ENCODE measurements at regions not wholly inside any gene's neighbourhood (a gene's known extent, or its start where the extent isn't known, plus 50 kb on each side); places are given as distances from the start of the nearest gene placed in this dataset.

GRCh38 chrX:116292183-116292582 lies 121.6 kb downstream of the AGTR2 start:
- Mint-ChIP-seq H3K4me1 (no peaks in the 10 kb centered on the region), H3K4me3 (no peak overlapping the region), H3K36me3 (no peaks in the 10 kb centered on the region), H3K27ac (no peak overlapping the region), H3K27me3 (ENCODE audit: insufficient read depth, low read depth) (no peaks in the 10 kb centered on the region), H3K9me3 (no peaks in the 10 kb centered on the region)
- no peaks in the 10 kb centered on the region for H3F3A ChIP-seq (ENCODE audit: low read depth)
- no peaks in the 10 kb centered on the region for H3K36me3 ChIP-seq
- H3K79me2 ChIP-seq (ENCODE audit: low read depth): no peaks in the 10 kb centered on the region
- TF ChIP-seq CTCF (IDR thresholded peaks at IDR 0.05) (no peak), EZH2 (IDR thresholded peaks at IDR 0.05) (no peak), EZH2phosphoT487 (IDR thresholded peaks at IDR 0.05) (no peak)
- no peak overlapping the region for H3K4me3 ChIP-seq
- H3K4me2 ChIP-seq: no peak overlapping the region
- H3K9ac ChIP-seq: no peak overlapping the region
- no peaks in the 10 kb centered on the region for H4K20me1 ChIP-seq (ENCODE audit: low read depth)
- no peaks in the 10 kb centered on the region for H3K27me3 ChIP-seq
- no peak overlapping the region for H3K27ac ChIP-seq
- no peak for DNase-seq (ENCODE audit: low spot score)
- H3K4me1 ChIP-seq: no peaks in the 10 kb centered on the region
- no peaks in the 10 kb centered on the region for H3K9me3 ChIP-seq (ENCODE audit: low read depth)
- no peak overlapping the region for H2AFZ ChIP-seq (replicated peaks)

- Histone ChIP-seq H3K4me3 (no peak overlapping the region), H2AFZ (replicated peaks) (no peak overlapping the region), H3K79me2 (ENCODE audit: low read depth) (no peaks in the 10 kb centered on the region), H4K20me1 (ENCODE audit: low read depth) (no peaks in the 10 kb centered on the region), H3K4me2 (no peak overlapping the region), H3K4me1 (no peaks in the 10 kb centered on the region), H3K27ac (no peak overlapping the region), H3K27me3 (no peaks in the 10 kb centered on the region), H3K9me3 (ENCODE audit: low read depth) (no peaks in the 10 kb centered on the region), H3F3A (ENCODE audit: low read depth) (no peaks in the 10 kb centered on the region), H3K36me3 (no peaks in the 10 kb centered on the region), H3K9ac (no peak overlapping the region)
- Mint-ChIP-seq H3K27ac (no peak overlapping the region), H3K9me3 (no peaks in the 10 kb centered on the region), H3K4me3 (no peak overlapping the region), H3K27me3 (ENCODE audit: insufficient read depth, low read depth) (no peaks in the 10 kb centered on the region), H3K4me1 (peaks cover 3% of the 10 kb centered on the region), H3K36me3 (no peaks in the 10 kb centered on the region)
- TF ChIP-seq EZH2phosphoT487 (IDR thresholded peaks at IDR 0.05): no peak
- TF ChIP-seq CTCF (IDR thresholded peaks at IDR 0.05): no peak
- TF ChIP-seq EZH2 (IDR thresholded peaks at IDR 0.05): no peak
- no peak for DNase-seq (ENCODE audit: low spot score)
Measured at GRCh38 chrX:116298956-116299355, 128.4 kb downstream of the AGTR2 start.

DNA sequence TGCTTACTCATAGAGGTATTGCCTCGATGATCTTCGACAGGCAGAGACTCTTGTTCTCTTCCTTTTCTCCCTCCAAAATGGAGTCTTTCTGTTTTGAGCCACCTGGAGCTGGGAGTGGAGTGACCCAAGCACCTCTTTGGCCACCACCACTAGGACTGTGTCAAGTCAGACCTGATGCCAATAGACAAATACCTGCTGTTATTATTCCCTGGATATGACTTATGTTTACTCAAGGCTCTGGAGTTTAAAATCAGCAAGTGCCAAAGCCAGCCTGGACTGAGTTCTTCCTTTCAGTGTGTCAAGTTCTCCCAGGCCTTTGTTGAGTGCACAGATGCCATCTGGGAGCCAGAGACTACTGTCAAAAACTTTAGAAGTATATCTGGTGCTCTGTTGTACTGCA lies 130.2 kb upstream of the SLC6A14 start:
- Histone ChIP-seq H3K79me2 (ENCODE audit: low read depth) (no peaks in the 10 kb centered on the region), H3K4me2 (no peak overlapping the region), H2AFZ (replicated peaks) (no peak overlapping the region), H3K27me3 (no peaks in the 10 kb centered on the region), H3K9me3 (ENCODE audit: low read depth) (no peaks in the 10 kb centered on the region), H3K9ac (no peak overlapping the region), H4K20me1 (ENCODE audit: low read depth) (no peaks in the 10 kb centered on the region), H3K36me3 (no peaks in the 10 kb centered on the region), H3F3A (ENCODE audit: low read depth) (no peaks in the 10 kb centered on the region), H3K27ac (no peak overlapping the region), H3K4me3 (no peak overlapping the region), H3K4me1 (no peaks in the 10 kb centered on the region)
- Mint-ChIP-seq H3K27me3 (ENCODE audit: insufficient read depth, low read depth) (no peaks in the 10 kb centered on the region), H3K9me3 (peaks cover 5% of the 10 kb centered on the region), H3K36me3 (no peaks in the 10 kb centered on the region), H3K4me1 (no peaks in the 10 kb centered on the region), H3K4me3 (no peak overlapping the region), H3K27ac (no peak overlapping the region)
- no peak for DNase-seq (ENCODE audit: low spot score)
- TF ChIP-seq EZH2phosphoT487 (IDR thresholded peaks at IDR 0.05) (no peak), CTCF (IDR thresholded peaks at IDR 0.05) (no peak), EZH2 (IDR thresholded peaks at IDR 0.05) (no peak)

GRCh38 chrX:116317409-116317808 lies 119.0 kb upstream of the SLC6A14 start:
- Mint-ChIP-seq H3K4me1 (no peaks in the 10 kb centered on the region), H3K4me3 (no peak overlapping the region), H3K9me3 (no peaks in the 10 kb centered on the region), H3K36me3 (no peaks in the 10 kb centered on the region), H3K27me3 (ENCODE audit: insufficient read depth, low read depth) (peaks cover 2% of the 10 kb centered on the region), H3K27ac (no peak overlapping the region)
- Histone ChIP-seq H3K4me1 (no peaks in the 10 kb centered on the region), H2AFZ (replicated peaks) (no peak overlapping the region), H3K4me3 (no peak overlapping the region), H3K27me3 (no peaks in the 10 kb centered on the region), H3K36me3 (no peaks in the 10 kb centered on the region), H3K27ac (no peak overlapping the region), H3K79me2 (ENCODE audit: low read depth) (no peaks in the 10 kb centered on the region), H4K20me1 (ENCODE audit: low read depth) (no peaks in the 10 kb centered on the region), H3K4me2 (no peak overlapping the region), H3K9me3 (ENCODE audit: low read depth) (no peaks in the 10 kb centered on the region), H3K9ac (no peak overlapping the region), H3F3A (ENCODE audit: low read depth) (no peaks in the 10 kb centered on the region)
- TF ChIP-seq CTCF (IDR thresholded peaks at IDR 0.05): no peak
- TF ChIP-seq EZH2phosphoT487 (IDR thresholded peaks at IDR 0.05): no peak
- TF ChIP-seq EZH2 (IDR thresholded peaks at IDR 0.05): no peak
- peak; percentile 35 for DNase-seq (ENCODE audit: low spot score)
